PFSK-1 (cell line): ENCODE measurements at regions not wholly inside any gene's neighbourhood (a gene's known extent, or its start where the extent isn't known, plus 50 kb on each side); places are given as distances from the start of the nearest gene placed in this dataset.

ENCODE experiments used
- FOXP2 ChIP-seq: optimal IDR thresholded peaks from 2 replicates; pipeline ENCODE3; 2011; ENCODE audit warnings: borderline replicate concordance, control low read depth, inconsistent platforms; ENCODE audit not compliant: insufficient read depth; ENCODE audit errors: extremely low read length, extremely low read depth
- POLR2AphosphoS5 ChIP-seq: IDR thresholded peaks from 2 replicates; pipeline ENCODE4 v1.6.1; 2012; ENCODE audit warnings: low read depth, mild to moderate bottlenecking, control low read depth, low read length, moderate library complexity
- SIN3A ChIP-seq: IDR thresholded peaks from 2 replicates; pipeline ENCODE4 v1.6.1; 2012; ENCODE audit warnings: mild to moderate bottlenecking, low read length, moderate library complexity, borderline replicate concordance; ENCODE audit not compliant: insufficient read depth
- TAF1 ChIP-seq: IDR thresholded peaks from 2 replicates; pipeline ENCODE4 v1.6.1; 2012; ENCODE audit warnings: low read length, control low read depth, borderline replicate concordance; ENCODE audit not compliant: insufficient read depth
- TF ChIP-seq, protein P1 (sequence below), 2 experiments: IDR thresholded peaks; 2 replicates each; pipeline versions ENCODE4 v1.6.1 to v1.8.0; 2011 to 2012; ENCODE audit warnings: low read depth in 2 of 2, low read length in 2 of 2, control low read depth in 1 of 2, inconsistent platforms in 1 of 2, mild to moderate bottlenecking in 1 of 2, moderate library complexity in 1 of 2; ENCODE audit not compliant: insufficient read depth in 1 of 2

DNA sequence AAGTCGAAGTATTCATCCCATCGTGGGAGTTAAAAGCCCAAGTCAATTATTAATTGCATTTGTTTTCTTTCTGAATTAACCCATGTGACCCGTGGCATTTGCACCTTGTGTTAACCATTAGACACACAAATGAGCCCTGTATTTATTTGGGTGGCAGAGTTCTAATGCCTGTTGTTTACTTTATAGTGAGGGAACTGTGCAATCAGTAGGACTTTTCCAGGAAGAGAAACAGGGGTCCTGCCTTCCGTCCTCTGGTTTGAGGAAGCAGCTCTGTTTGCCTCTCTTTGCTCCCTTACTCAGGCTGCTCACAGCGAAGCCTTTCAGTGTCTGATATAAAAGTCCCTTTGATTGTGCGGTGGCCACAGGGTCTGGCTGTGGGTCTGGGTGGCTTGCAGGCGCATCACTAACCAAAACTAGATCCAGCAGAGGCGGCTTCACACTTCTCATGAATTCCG lies 263.6 kb downstream of the PTTG2 start:
- TF ChIP-seq, protein P1, sequence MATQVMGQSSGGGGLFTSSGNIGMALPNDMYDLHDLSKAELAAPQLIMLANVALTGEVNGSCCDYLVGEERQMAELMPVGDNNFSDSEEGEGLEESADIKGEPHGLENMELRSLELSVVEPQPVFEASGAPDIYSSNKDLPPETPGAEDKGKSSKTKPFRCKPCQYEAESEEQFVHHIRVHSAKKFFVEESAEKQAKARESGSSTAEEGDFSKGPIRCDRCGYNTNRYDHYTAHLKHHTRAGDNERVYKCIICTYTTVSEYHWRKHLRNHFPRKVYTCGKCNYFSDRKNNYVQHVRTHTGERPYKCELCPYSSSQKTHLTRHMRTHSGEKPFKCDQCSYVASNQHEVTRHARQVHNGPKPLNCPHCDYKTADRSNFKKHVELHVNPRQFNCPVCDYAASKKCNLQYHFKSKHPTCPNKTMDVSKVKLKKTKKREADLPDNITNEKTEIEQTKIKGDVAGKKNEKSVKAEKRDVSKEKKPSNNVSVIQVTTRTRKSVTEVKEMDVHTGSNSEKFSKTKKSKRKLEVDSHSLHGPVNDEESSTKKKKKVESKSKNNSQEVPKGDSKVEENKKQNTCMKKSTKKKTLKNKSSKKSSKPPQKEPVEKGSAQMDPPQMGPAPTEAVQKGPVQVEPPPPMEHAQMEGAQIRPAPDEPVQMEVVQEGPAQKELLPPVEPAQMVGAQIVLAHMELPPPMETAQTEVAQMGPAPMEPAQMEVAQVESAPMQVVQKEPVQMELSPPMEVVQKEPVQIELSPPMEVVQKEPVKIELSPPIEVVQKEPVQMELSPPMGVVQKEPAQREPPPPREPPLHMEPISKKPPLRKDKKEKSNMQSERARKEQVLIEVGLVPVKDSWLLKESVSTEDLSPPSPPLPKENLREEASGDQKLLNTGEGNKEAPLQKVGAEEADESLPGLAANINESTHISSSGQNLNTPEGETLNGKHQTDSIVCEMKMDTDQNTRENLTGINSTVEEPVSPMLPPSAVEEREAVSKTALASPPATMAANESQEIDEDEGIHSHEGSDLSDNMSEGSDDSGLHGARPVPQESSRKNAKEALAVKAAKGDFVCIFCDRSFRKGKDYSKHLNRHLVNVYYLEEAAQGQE (IDR thresholded peaks at IDR 0.05; ENCODE audit: insufficient read depth in 1 of 2, low read depth in 2 of 2, low read length in 2 of 2), result no peak
- no peak for TF ChIP-seq POLR2AphosphoS5
- TF ChIP-seq SIN3A, result no peak
- TF ChIP-seq TAF1, result no peak
- no peak for TF ChIP-seq FOXP2
